GM21737 (cell line): ENCODE measurements at regions not wholly inside any gene's neighbourhood (a gene's known extent, or its start where the extent isn't known, plus 50 kb on each side); places are given as distances from the start of the nearest gene placed in this dataset.
A peak's percentile ranks its signal among the peaks of the same experiment; 100 is the strongest.
"Not testable (repeated sequence)": the region's sequence is repeated elsewhere in the genome, so short reads cannot be mapped to it uniquely, and the experiment has no call there.

Experiments used
- ATAC-seq: cut with Tn5 transposase; IDR thresholded peaks from one replicate; pipeline ENCODE4 v1.9.1; 2021; ENCODE audit warnings: mild to moderate bottlenecking, moderate library complexity; ENCODE audit not compliant: unreplicated experiment

DNA sequence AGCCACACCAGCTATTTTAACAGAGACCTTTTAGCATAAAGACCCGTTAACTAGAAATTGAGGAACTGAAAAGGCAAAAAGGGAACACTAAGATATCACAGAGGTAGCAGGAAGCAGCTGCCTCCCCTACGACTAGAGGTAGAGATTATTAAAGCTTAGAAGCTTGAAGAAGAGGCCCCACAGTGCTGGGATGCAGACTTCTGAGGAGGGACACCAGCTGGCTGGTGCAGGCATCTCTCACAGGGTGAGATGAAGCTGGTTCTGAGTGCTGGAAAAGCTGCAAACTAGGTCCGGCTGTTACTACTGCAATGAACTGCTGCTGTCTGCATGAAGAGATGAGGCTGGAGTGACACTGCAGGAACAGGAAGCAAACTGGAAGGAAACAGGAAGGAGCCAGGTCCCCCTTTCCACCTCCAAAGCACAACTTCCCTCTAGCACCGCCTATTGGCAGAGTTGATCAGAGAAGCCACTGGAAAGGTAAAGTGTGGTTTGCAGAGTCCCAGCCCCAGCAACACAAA lies 61.2 kb upstream of the MRPS9 start:
- ATAC-seq: peak; percentile 95

DNA sequence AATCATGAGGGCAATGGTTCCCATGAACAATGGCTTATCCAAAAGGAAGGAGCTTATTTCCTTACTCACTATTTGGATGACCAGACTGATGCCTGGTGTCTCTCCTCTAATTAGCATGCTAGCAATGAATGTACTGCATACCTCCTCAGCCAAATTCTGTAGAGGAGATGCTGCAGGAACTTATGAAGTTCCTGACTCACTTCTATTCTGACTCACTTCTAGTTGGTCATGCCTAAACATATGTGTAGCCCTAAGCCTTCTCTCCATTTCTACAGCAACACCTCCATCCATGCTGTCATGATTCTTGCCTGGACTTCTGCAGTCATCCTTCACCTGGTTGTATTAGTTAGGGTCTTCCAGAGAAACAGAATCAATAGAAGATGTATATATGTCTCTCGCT lies 59.9 kb upstream of the MRPS9 start:
- no peak for ATAC-seq

DNA sequence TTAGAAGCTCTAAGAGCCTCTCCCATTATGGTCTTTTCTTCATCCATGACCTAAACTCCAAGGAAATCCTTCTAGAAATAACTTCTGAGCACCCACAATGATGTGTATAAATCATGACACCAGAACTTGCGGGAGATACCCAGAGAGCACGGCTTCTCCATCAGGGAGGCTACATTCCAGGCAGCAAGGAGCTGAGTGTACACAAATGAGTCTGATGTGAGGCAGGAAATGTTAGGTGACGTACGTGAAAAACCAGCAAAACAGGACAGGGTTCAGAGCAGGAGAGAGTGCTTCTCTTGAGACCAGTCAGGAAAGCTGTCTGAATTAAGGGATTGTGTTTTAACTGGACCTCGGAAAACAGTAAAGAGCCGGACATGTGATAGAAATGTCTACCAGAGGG lies 58.1 kb upstream of the MRPS9 start:
- ATAC-seq: not testable (repeated sequence)

DNA sequence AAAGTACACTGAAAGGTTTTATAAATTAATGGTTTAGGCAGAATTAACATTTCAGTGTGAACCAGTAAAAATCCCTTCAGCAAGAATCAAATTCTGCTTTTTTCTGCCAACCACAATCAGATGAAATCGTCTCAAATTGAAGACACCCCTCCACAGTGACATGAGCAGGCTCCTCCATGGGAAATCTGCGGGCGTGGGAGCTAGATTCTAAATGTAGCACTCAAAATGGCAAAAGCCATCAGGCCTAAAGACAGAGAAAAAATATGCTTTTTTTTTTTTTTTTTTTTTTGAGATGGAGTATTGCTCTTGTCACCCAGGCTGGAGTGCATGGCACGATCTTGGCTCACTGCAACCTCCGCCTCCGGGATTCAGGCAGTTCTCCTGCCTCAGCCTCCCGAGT lies 55.8 kb upstream of the MRPS9 start:
- no peak for ATAC-seq
